Left lung (tissue), 4 donors: ENCODE measurements at regions not wholly inside any gene's neighbourhood (a gene's known extent, or its start where the extent isn't known, plus 50 kb on each side); places are given as distances from the start of the nearest gene placed in this dataset.
A peak's percentile ranks its signal among the peaks of the same experiment; 100 is the strongest.
"Not testable (repeated sequence)": the region's sequence is repeated elsewhere in the genome, so short reads cannot be mapped to it uniquely, and the experiment has no call there.

Source experiments
- ATAC-seq: fragments of 200-7000 bp; cut with Tn5 transposase; one replicate; pipeline ENCODE4 v1.9.1; 2020; ENCODE audit warnings: moderate library complexity
- DNase-seq, 4 donors: peaks; one replicate each; pipeline ENCODE4 v3.0.0-alpha.2; 2013 to 2020
- H3K27ac ChIP-seq, 2 donors: fragments of 200-600 bp; sonication (generic) in 1 of 2; one replicate each; pipeline versions ENCODE4 v1.5.0 to v1.8.0; 2020 to 2021
- H3K27me3 ChIP-seq, 2 donors: fragments of 200-600 bp; sonication (generic) in 1 of 2; one replicate each; pipeline versions ENCODE4 v1.5.0 to v1.8.0; 2020 to 2021
- H3K36me3 ChIP-seq, 2 donors: fragments of 200-600 bp; sonication (generic) in 1 of 2; one replicate each; pipeline versions ENCODE4 v1.5.0 to v1.8.0; 2020 to 2021
- H3K4me1 ChIP-seq, 2 donors: fragments of 200-600 bp; one replicate each; pipeline ENCODE4 v1.8.0; 2021
- H3K4me3 ChIP-seq, 2 donors: fragments of 200-600 bp; sonication (generic) in 1 of 2; one replicate each; pipeline versions ENCODE4 v1.5.0 to v1.8.0; 2020 to 2021; ENCODE audit warnings: mild to moderate bottlenecking in 1 of 2
- H3K9me3 ChIP-seq, 2 donors: fragments of 200-600 bp; sonication (generic) in 1 of 2; one replicate each; pipeline versions ENCODE4 v1.5.0 to v1.8.0; 2020 to 2021
- intact Hi-C, 2 donors: fragments of 100-400 bp; cut with DNase I; formaldehyde crosslinking; loops; one replicate each; pipeline versions ENCODE4 v1.11.2 to v1.14.2; 2022
- TF ChIP-seq, protein P1 (sequence below), 2 donors: fragments of 200-600 bp; sonication (generic) in 1 of 2; IDR thresholded peaks; one replicate each; pipeline versions ENCODE4 v1.5.0 to v1.8.0; 2021; ENCODE audit warnings: antibody characterized with exemption in 2 of 2
- donor health status: DM: no; HTN: yes; CAD: no.
- donor health status: DM: no; HTN: no; CAD: no.

DNA sequence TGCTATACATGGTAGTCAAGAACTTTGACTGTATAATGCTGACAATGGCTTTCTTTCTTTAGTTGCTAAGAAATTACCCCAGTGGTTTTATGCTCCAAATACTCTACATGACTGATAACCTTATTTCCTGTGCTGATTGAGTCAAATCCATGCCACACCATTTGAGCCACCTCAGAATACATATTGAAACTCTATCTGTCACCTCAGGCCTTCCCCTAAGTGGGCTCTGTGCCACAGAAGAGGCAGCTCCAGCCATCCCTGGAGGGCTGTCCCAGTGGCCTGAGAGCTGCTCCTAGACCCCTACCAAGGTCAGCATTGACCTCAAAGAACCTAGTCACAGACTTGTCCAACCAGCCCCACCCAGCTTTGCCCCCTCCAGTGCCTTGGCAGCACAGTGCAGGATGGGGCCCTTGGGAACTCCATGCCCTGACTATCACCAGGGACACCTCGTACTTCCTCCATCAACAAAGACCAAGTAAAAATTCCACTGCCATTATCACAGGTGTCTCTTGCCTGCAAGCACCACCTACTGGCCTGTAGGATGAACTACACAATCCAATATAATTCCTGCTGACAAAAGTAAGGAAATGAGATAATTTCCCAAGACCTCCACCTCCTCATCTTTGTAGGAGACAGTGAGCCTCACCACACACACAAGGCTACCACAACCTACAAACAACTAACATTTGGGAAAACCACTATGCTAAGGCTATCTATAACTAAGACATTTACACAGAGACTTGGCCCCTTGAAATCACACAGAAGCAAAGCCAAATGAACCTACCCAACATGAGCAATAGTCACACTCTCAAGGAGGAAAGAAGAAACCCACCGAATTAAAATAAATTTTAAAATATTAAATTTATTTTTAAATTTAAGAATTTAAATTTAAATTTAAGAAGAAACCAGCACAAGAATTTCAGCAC, 239.9 kb downstream of the NKX6-1 start:
- DNase-seq (no peak), ATAC-seq (peak; percentile 84)
- Histone ChIP-seq H3K36me3 (no peaks in the 10 kb centered on the region), H3K27me3 (no peaks in the 10 kb centered on the region), H3K9me3 (peaks cover 0 to 16% of the 10 kb centered on the region in 2 donors), H3K4me1 (no peaks in the 10 kb centered on the region), H3K4me3 (no peak overlapping the region), H3K27ac (no peak overlapping the region)
- TF ChIP-seq, protein P1, sequence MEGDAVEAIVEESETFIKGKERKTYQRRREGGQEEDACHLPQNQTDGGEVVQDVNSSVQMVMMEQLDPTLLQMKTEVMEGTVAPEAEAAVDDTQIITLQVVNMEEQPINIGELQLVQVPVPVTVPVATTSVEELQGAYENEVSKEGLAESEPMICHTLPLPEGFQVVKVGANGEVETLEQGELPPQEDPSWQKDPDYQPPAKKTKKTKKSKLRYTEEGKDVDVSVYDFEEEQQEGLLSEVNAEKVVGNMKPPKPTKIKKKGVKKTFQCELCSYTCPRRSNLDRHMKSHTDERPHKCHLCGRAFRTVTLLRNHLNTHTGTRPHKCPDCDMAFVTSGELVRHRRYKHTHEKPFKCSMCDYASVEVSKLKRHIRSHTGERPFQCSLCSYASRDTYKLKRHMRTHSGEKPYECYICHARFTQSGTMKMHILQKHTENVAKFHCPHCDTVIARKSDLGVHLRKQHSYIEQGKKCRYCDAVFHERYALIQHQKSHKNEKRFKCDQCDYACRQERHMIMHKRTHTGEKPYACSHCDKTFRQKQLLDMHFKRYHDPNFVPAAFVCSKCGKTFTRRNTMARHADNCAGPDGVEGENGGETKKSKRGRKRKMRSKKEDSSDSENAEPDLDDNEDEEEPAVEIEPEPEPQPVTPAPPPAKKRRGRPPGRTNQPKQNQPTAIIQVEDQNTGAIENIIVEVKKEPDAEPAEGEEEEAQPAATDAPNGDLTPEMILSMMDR (IDR thresholded peaks at IDR 0.05), result peak in 1 of 2 donors; percentile 42
- intact Hi-C loops, result no loop called here

DNA sequence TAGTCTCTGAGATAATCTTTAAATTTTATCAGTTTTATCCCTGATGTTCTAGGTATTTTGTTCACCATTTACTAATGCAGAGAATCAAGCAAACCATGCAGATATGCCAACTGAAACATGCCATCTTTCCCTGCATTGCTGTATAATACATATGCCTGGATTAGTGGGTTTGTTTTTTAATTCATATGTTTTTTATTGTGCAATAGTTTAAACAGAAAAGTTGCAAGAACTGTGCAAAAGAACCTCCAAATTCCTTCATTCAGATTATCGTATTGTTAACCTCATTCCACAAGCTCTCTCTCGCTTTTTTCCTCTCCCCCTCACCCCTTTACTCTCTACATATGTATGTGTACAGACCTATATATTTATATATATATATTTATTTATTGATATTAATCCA, 244.6 kb downstream of the NKX6-1 start:
- TF ChIP-seq, protein P1 (IDR thresholded peaks at IDR 0.05), result no peak
- no peaks in the 10 kb centered on the region for H3K4me1 ChIP-seq
- no peaks in the 10 kb centered on the region for H3K9me3 ChIP-seq
- intact Hi-C loops, result no loop called here
- H3K36me3 ChIP-seq, result no peaks in the 10 kb centered on the region
- DNase-seq (no peak), ATAC-seq (no peak)
- no peaks in the 10 kb centered on the region for H3K27me3 ChIP-seq
- no peak overlapping the region for H3K4me3 ChIP-seq
- H3K27ac ChIP-seq, result no peak overlapping the region

DNA sequence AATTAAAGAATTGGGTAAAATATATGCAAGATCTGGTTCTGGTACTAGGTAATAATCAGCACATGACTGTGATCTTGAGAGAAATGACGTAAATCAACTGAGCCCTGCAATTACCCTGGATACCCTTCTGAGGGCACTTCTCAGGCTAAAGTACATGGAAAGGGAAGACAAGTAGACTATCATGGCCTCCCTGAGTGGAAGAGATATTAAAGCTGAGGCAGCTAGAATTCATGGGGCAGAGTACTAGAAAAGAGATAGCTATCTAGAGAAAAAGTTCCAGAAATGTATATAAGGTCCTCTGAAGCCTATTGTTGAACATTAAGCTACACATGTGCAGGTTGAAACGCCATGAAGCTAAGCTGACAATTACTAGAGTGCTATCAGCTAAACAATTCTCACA, 249.6 kb downstream of the NKX6-1 start:
- Histone ChIP-seq H3K4me1 (no peaks in the 10 kb centered on the region), H3K9me3 (no peaks in the 10 kb centered on the region), H3K27me3 (no peaks in the 10 kb centered on the region), H3K27ac (no peak overlapping the region), H3K4me3 (no peak overlapping the region), H3K36me3 (no peaks in the 10 kb centered on the region)
- no peak for DNase-seq
- TF ChIP-seq, protein P1 (IDR thresholded peaks at IDR 0.05), result no peak
- intact Hi-C loops, result no loop called here
- no peak for ATAC-seq

DNA sequence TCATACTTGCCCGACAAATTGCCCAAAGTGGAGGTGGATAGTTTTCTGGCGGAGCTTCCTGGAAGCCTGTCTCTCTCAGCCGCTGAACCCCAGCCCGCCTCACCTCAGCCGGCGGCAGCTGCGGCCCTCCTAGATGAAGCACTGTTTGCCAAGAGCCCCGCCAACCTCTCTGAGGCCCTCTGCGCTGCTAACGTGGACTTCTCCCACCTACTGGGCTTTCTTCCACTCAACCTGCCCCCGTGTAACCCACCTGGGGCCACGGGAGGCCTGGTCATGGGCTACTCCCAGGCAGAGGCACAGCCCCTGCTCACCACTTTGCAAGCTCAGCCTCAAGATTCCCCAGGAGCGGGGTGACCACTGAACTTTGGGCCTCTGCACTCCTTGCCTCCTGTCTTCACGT, 254.1 kb downstream of the NKX6-1 start:
- H3K36me3 ChIP-seq, H3K27me3 ChIP-seq, H3K27ac ChIP-seq, ATAC-seq, H3K9me3 ChIP-seq, H3K4me1 ChIP-seq, H3K4me3 ChIP-seq, intact Hi-C loops: not testable (repeated sequence)
- DNase-seq, result peak in 1 of 4 donors; percentile 52

DNA sequence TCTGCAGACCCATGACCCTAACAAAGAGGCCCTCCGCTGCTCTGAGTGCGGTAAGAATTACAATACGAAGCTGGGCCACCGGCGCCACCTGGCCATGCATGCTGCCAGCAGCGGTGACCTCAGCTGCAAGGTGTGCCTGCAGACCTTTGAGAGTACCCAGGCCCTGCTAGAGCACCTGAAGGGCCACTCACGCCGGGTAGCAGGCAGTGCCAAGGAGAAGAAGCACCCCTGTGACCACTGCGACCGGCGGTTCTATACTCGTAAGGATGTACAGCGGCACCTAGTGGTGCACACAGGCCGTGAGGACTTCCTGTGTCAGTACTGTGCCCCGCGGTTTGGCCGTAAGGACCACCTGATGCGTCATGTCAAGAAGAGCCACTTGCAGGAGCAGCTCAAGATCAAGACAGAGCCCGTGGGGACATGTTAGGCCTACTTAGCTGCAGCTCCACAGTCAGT, 254.7 kb downstream of the NKX6-1 start:
- peak in 1 of 4 donors; percentile 34 for DNase-seq
- H3K4me1 ChIP-seq, H3K36me3 ChIP-seq, ATAC-seq, H3K27ac ChIP-seq, H3K27me3 ChIP-seq, H3K9me3 ChIP-seq, intact Hi-C loops, H3K4me3 ChIP-seq: not testable (repeated sequence)

DNA sequence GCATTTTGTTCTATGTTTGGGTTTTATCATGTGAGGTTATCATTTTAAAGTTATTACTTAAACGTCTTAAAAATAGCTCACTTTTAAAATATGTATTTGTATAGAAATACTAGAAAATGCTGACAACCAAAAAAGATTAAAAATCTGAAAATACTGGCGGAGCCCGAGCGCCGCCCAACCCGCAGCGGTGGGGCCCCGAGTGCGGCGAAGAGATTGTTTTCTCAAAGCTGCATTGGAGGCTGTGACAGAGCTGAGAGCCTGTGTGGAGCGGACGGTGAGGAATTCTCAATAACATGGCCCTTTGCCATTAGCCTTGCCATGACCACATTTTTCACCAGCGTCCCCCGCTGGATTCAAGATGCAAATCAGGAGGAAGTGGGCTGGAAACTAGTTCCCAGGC, 255.4 kb downstream of the NKX6-1 start:
- H3K36me3 ChIP-seq, result no peaks in the 10 kb centered on the region
- DNase-seq, result peak in 1 of 4 donors; percentile 37
- ATAC-seq, result no peak
- H3K9me3 ChIP-seq, result no peaks in the 10 kb centered on the region
- H3K4me1 ChIP-seq, result no peaks in the 10 kb centered on the region
- H3K27ac ChIP-seq, result no peak overlapping the region
- no peaks in the 10 kb centered on the region for H3K27me3 ChIP-seq
- TF ChIP-seq, protein P1 (IDR thresholded peaks at IDR 0.05), result no peak
- intact Hi-C loops, result no loop called here
- no peak overlapping the region for H3K4me3 ChIP-seq
